Kidney epithelial cell (primary cell): ENCODE measurements at regions not wholly inside any gene's neighbourhood (a gene's known extent, or its start where the extent isn't known, plus 50 kb on each side); places are given as distances from the start of the nearest gene placed in this dataset.
A peak's percentile ranks its signal among the peaks of the same experiment; 100 is the strongest.

Experiments used
- DNase-seq: peaks from one replicate; pipeline ENCODE4 v3.0.0-alpha.2; 2010; ENCODE audit warnings: low read depth
- H3K27me3 ChIP-seq: 2 replicates; pipeline ENCODE4 v1.6.0; 2011; ENCODE audit warnings: low read length; ENCODE audit not compliant: control insufficient read depth, insufficient read depth
- H3K36me3 ChIP-seq: 2 replicates; pipeline ENCODE4 v1.5.1; 2011; ENCODE audit warnings: low read length; ENCODE audit not compliant: control insufficient read depth, insufficient read depth
- H3K4me3 ChIP-seq: 2 replicates; pipeline ENCODE4 v1.5.1; 2011; ENCODE audit warnings: low read depth, mild to moderate bottlenecking, control low read depth, low read length
- TF ChIP-seq, protein P1 (sequence below): IDR thresholded peaks from 2 replicates; pipeline ENCODE4 v1.5.1; 2011; ENCODE audit warnings: mild to moderate bottlenecking, moderate library complexity, low read length, control low read depth, inconsistent platforms; ENCODE audit not compliant: insufficient read depth, poor library complexity, severe bottlenecking

DNA sequence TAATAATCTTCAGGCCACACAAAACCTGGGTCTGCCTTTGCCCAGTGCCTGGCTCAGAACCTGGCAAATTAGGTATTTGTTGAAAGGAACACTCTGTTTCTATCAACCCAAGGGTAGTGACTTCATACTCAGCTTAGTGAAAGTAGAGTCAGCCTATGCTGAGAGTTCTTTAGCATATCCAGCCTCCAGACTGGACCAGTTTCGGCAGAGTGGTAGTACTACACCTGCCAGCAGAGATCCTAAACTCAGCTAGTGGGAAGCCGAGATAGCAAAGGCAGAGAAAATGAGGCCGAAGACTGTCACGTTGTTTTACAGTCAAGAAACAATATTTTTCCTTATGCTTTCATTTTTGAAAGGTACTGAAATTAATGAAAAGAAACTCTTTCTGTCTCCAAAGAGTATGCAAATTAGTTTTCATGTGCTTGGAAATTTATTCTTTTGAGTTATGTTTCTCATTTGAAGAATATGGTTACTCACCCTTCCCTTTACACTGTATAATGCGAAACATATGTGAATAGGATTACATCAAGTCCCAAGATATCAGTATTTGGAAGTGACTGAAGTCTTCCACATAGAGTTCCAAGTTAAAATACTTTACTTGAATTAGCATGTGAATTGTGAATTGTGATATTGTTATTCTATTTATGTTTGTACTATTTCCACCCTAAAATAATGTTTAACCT, 52.2 kb upstream of the UGP2 start:
- TF ChIP-seq, protein P1, sequence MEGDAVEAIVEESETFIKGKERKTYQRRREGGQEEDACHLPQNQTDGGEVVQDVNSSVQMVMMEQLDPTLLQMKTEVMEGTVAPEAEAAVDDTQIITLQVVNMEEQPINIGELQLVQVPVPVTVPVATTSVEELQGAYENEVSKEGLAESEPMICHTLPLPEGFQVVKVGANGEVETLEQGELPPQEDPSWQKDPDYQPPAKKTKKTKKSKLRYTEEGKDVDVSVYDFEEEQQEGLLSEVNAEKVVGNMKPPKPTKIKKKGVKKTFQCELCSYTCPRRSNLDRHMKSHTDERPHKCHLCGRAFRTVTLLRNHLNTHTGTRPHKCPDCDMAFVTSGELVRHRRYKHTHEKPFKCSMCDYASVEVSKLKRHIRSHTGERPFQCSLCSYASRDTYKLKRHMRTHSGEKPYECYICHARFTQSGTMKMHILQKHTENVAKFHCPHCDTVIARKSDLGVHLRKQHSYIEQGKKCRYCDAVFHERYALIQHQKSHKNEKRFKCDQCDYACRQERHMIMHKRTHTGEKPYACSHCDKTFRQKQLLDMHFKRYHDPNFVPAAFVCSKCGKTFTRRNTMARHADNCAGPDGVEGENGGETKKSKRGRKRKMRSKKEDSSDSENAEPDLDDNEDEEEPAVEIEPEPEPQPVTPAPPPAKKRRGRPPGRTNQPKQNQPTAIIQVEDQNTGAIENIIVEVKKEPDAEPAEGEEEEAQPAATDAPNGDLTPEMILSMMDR = no peak
- Histone ChIP-seq H3K4me3 (no peak overlapping the region), H3K36me3 (no peaks in the 10 kb centered on the region), H3K27me3 (no peaks in the 10 kb centered on the region)
- DNase-seq = no peak

DNA sequence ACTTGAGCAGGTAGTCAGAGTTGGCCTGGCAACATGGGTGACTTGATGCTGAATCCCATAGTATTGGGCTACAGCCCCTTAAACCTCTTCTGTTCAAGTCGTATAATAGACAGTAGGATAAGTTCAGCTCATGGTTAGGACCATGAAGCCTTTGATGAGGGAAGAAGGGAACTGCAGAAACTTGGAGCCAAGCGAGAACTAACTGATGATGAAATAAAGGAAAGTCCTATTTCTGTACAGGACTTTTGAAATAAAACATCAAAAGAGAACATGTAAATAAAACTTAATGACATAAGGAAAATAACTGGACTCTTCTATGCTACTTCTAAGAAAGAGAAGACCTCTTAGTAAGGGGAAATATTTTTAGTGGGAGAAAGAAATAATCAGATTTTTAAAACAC, 51.2 kb upstream of the UGP2 start:
- Histone ChIP-seq H3K27me3 (no peaks in the 10 kb centered on the region), H3K36me3 (no peaks in the 10 kb centered on the region), H3K4me3 (no peak overlapping the region)
- TF ChIP-seq, protein P1 = no peak
- DNase-seq = no peak

DNA sequence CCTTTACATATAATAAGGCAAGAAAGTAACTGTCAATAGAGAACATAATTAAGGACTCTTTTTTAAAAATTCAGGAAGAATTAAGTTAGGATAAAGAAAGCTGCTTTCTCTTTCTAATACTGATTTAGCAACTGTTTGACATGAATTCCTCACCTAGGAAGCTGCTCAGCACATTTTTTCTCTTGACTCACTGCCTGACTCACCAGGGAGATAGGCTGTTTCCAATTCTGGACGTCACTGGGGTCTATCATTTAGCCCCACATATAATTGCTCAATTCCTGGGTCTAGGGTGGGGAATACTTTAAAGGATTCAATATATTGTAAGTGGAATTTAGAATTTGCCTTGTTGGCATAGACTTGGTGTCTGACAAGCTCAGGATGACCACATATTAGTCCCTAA, 50.8 kb upstream of the UGP2 start:
- H3K4me3 ChIP-seq = no peak overlapping the region
- TF ChIP-seq, protein P1 = no peak
- no peaks in the 10 kb centered on the region for H3K27me3 ChIP-seq
- H3K36me3 ChIP-seq = no peaks in the 10 kb centered on the region
- peak; percentile 58 for DNase-seq

DNA sequence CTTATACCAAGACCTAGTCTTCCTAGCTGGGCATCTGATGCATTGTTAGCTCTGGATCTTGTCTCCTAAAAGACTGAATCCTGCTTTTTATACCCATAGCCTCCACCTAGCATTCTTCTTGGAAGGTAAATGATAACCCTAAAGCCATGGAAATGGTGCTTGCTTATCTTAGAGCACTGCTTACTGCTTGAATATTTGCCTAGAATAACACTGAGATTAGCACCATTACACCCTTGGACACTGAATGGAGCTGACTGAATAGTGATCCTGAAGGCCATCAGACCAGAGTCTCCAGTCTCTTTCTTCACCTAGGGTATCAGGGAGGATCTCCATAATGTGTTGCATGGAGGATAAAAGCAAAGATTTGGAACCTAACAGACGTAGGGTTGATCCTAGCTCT, 50.3 kb upstream of the UGP2 start:
- TF ChIP-seq, protein P1 = no peak
- no peak overlapping the region for H3K4me3 ChIP-seq
- H3K27me3 ChIP-seq = no peaks in the 10 kb centered on the region
- DNase-seq = no peak
- no peaks in the 10 kb centered on the region for H3K36me3 ChIP-seq
